Stimulated activated CD4-positive, alpha-beta T cell treated with anti-CD3 and anti-CD28 coated beads, Interleukin-12 subunit alpha, Interleukin-12 subunit beta, amount 100 ng/mL, for 24 hours (primary cell): ENCODE measurements at regions not wholly inside any gene's neighbourhood (a gene's known extent, or its start where the extent isn't known, plus 50 kb on each side); places are given as distances from the start of the nearest gene placed in this dataset.

ENCODE experiments used
- DNase-seq, 2 experiments: peaks; one replicate each; pipeline ENCODE4 v3.0.0-alpha.2; 2020; ENCODE audit warnings: low read depth in 2 of 2

GRCh38 chr21:43332861-43333297 lies 94.1 kb downstream of the SIK1 start:
- no peak for DNase-seq

- no peak for DNase-seq
Measured at GRCh38 chr21:43331962-43332828, 94.7 kb downstream of the SIK1 start.

- DNase-seq, result no peak
Measured at GRCh38 chr21:43331111-43331961, 95.6 kb downstream of the SIK1 start.

DNA sequence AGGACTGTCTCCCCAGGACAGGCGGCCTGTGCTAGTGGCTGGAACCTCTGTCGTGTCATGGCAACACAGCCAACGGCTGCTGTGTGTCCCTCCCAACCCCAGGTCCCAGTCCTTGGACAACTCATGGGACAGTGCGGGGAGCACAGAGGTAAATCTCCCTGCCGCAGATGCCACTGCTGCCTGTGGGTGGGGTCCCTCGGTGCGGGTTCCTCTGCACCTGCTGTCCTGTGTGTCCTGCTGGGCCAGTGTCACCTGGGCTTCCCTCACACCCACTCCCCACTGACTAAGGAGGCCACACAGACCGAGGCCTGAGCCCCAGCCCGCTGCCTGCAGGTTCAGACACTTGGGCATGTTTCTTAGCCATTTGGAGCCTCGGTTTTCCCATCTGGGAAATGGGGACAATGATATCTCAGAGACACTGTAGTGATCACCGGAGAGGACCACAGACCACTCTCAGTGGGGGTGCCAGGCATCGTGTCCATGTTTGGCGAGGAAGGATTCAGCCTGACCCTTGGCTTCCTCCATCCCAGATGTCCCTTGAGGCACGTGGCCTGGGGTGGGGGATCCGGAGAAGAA lies 96.5 kb downstream of the SIK1 start:
- no peak for DNase-seq

DNA sequence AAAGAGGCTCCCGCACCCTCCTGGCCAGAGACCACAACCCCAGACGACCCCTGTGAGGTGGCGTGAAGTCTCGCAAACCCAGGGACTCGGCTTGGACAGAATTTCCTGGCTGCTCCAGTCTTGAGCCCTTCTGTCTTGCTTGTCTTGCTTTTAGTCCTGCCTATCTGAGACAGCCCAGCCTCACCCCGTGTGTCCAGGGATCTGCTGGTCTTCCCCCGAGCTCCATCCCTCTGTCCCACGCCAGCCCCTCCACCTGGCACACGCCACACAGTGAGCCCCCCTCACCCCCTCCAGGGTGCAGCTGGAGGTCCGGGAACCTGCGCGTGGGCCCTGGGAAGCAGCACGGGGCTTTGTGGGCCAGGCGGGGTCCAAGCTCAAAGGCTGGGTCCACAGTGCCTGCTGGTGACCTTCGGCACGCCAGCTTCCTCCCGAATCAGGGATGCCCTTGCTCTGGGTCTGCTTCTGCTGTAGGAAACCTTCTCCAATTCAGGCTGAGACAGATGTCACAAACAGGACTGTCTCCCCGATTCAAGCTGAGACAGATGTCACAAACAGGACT lies 97.1 kb downstream of the SIK1 start:
- no peak for DNase-seq

DNA sequence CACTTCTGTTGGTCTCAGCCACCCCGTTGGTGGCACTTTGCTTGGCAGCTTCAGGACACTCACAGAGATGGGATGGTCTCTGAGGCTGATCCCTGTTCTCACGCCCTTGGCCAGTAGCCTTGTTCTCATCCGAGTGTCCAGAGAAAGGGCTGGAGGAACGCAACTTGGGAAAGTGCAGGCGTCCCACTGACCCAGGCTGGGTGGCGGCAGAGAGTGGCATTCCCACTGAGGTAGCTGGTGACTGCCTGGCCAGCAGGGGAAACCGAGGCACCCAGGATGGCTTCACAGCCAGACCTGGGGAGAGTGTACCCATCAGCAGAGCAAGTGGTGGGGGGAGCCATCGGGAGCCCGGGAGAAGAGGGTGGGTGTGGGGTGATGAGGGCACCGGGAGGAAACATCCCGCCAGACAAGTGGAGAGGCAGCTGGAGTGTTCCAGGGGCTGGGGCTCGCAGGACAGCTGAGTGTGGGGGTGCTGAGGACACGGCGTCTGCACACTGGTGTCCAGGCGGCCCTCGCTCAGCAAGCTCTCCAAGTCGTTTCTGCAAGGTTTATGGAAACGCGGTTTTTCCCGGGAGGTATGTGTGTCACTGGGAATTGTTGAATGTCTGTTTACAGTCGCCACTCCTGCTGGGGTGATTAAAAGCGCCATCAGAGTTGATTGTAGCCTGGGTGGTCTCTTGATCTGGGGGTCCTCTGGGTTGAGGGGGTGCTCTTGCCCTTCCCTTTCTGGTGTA lies 97.8 kb downstream of the SIK1 start:
- no peak for DNase-seq

DNA sequence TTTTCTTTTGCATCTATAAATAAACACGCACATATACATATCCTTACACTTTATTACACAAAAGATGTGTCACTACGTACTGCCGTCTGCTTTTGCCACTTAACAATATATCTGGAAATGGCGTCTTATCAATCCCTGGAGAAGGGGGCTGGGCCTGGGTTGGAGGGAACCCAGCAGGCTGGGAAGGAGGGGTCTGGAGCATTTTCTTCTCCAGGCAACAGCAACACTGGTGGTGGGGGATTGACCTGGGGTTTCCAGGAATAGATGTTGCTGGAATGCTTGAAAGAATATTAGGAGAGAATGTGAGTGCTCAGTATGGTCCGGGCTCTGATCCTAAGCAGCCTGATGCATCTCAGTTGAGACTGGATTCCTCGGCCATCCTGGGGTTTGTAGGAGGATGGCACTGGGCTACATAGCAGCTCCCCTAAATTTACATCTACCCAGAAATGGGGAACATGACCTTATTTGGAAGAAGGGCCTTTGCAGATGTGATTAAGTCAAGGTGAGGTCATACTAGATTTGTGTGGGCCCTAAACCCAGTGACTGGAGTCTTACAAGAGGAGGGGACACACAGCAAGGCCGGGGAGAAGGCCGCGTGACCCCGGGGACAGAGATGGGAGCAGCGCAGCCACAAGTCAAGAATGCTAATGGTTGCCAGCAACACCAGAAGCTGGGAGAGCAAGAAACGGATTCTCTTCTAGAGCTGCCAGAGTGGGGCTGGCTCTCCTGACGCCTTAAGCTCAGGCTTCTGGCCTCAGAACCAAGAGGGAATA lies 98.6 kb downstream of the SIK1 start:
- no peak for DNase-seq

- no peak for DNase-seq
Measured at GRCh38 chr21:43325968-43326715, 100.8 kb downstream of the SIK1 start.

GRCh38 chr21:43325036-43325435 lies 101.9 kb downstream of the SIK1 start:
- DNase-seq, result no peak

- no peak for DNase-seq
Measured at GRCh38 chr21:43324596-43324995, 102.3 kb downstream of the SIK1 start.

- DNase-seq, result no peak
Measured at GRCh38 chr21:43323244-43324005, 103.5 kb downstream of the SIK1 start.

DNA sequence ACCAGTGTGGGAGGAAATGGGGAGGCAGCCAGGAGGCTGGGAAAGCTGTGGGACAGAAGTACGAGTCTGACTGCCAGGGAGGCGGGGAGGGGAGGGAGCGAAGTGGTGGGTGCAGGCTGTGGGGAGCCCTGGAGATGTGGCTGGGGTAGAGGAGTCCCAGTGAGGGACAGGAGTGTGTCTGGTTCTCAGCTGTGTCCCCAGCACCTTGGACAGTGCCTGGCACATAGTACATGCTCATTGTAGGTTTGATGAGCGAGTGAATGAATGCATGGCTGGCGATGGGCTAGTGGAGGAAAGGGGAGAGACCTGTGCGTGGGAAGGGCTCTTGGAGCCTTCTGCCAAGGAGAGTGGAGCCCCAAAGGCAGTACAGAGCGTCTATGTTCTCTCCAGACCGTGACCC lies 104.1 kb downstream of the SIK1 start:
- no peak for DNase-seq

DNA sequence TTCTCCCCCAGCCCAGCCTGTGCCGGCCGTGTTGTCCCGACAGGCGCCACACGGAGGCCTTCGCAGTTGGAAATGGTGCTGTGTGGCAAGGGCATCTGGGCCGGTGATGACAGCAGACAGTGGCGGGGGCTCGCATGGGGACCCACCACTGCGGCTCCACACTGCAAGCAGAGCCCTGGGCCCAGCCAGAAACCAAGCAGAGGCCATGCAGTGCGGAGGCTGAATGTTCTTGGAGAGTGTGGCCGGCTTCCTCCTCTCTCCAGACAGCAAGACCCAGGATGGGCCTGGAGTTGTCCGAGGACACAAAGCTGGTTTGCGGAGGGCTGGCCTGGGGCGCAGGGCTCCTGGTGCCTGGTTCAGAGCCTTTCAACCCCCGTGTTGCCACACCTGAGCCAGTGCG lies 104.6 kb downstream of the SIK1 start:
- DNase-seq, result no peak

- no peak for DNase-seq
Measured at GRCh38 chr21:43321611-43322010, 105.3 kb downstream of the SIK1 start.

- no peak for DNase-seq
Measured at GRCh38 chr21:43321111-43321510, 105.8 kb downstream of the SIK1 start.

GRCh38 chr21:43320526-43320925 lies 106.4 kb downstream of the SIK1 start:
- no peak for DNase-seq

- DNase-seq, result no peak
Measured at GRCh38 chr21:43318841-43319781, 107.8 kb downstream of the SIK1 start.

- no peak for DNase-seq
Measured at GRCh38 chr21:43318368-43318767, 108.6 kb downstream of the SIK1 start.
